NT2/D1 (cell line): ENCODE measurements at regions not wholly inside any gene's neighbourhood (a gene's known extent, or its start where the extent isn't known, plus 50 kb on each side); places are given as distances from the start of the nearest gene placed in this dataset.
"Not testable (repeated sequence)": the region's sequence is repeated elsewhere in the genome, so short reads cannot be mapped to it uniquely, and the experiment has no call there.

ENCODE experiments used
- DNase-seq: peaks from one replicate; pipeline ENCODE4 v3.0.0-alpha.2; 2011; ENCODE audit warnings: low read depth, low spot score
- H3K27me3 ChIP-seq: 2 replicates; pipeline ENCODE4 v1.6.0; 2011; ENCODE audit warnings: mild to moderate bottlenecking; ENCODE audit not compliant: insufficient read length, insufficient read depth
- H3K36me3 ChIP-seq: 2 replicates; pipeline ENCODE4 v1.6.1; 2011; ENCODE audit warnings: mild to moderate bottlenecking, low read length, mixed read lengths; ENCODE audit not compliant: insufficient read depth, insufficient read length
- H3K4me1 ChIP-seq: 2 replicates; pipeline ENCODE4 v1.5.1; 2011; ENCODE audit not compliant: insufficient read depth, insufficient read length
- H3K4me3 ChIP-seq: 2 replicates; pipeline ENCODE4 v1.5.1; 2011; ENCODE audit warnings: low read depth; ENCODE audit not compliant: insufficient read length
- H3K9ac ChIP-seq: 2 replicates; pipeline ENCODE4 v1.6.0; 2011; ENCODE audit warnings: low read depth; ENCODE audit not compliant: insufficient read length
- H3K9me3 ChIP-seq: 2 replicates; pipeline ENCODE4 v1.5.1; 2011; ENCODE audit warnings: mild to moderate bottlenecking, low read length; ENCODE audit not compliant: insufficient read depth

GRCh38 chr9:40097992-40098391 is 742.5 kb downstream of the SPATA31A1 start:
- not testable (repeated sequence) for H3K9me3 ChIP-seq, DNase-seq

GRCh38 chr9:40106003-40106782 is 750.7 kb downstream of the SPATA31A1 start:
- H3K4me1 ChIP-seq, H3K9ac ChIP-seq, H3K9me3 ChIP-seq, DNase-seq, H3K27me3 ChIP-seq, H3K36me3 ChIP-seq: not testable (repeated sequence)
- H3K4me3 ChIP-seq, result peak overlapping the region; percentile 28

More at GRCh38 chr9:40097992-40098391, 742.5 kb downstream of the SPATA31A1 start:
- not testable (repeated sequence) for H3K4me3 ChIP-seq, H3K36me3 ChIP-seq, H3K27me3 ChIP-seq, H3K4me1 ChIP-seq, H3K9ac ChIP-seq

- not testable (repeated sequence) for H3K27me3 ChIP-seq, H3K9ac ChIP-seq, H3K4me3 ChIP-seq, H3K4me1 ChIP-seq, H3K9me3 ChIP-seq, H3K36me3 ChIP-seq, DNase-seq
Observed at GRCh38 chr9:40106783-40107248, 751.3 kb downstream of the SPATA31A1 start.

GRCh38 chr9:40107251-40107650 is 751.8 kb downstream of the SPATA31A1 start:
- H3K27me3 ChIP-seq, H3K4me1 ChIP-seq, H3K9ac ChIP-seq, H3K9me3 ChIP-seq, H3K4me3 ChIP-seq, DNase-seq, H3K36me3 ChIP-seq: not testable (repeated sequence)

GRCh38 chr9:40108465-40108864 is 753.0 kb downstream of the SPATA31A1 start:
- H3K27me3 ChIP-seq, H3K36me3 ChIP-seq, H3K9me3 ChIP-seq, H3K4me1 ChIP-seq, H3K4me3 ChIP-seq, DNase-seq, H3K9ac ChIP-seq: not testable (repeated sequence)

- not testable (repeated sequence) for H3K4me1 ChIP-seq, DNase-seq, H3K36me3 ChIP-seq, H3K4me3 ChIP-seq, H3K9me3 ChIP-seq, H3K9ac ChIP-seq, H3K27me3 ChIP-seq
Observed at GRCh38 chr9:40110751-40111150, 755.3 kb downstream of the SPATA31A1 start.

GRCh38 chr9:40111571-40111970 is 756.1 kb downstream of the SPATA31A1 start:
- not testable (repeated sequence) for H3K4me3 ChIP-seq, H3K27me3 ChIP-seq, H3K36me3 ChIP-seq, H3K4me1 ChIP-seq, H3K9me3 ChIP-seq, H3K9ac ChIP-seq, DNase-seq

GRCh38 chr9:40130598-40130997 is 775.1 kb downstream of the SPATA31A1 start:
- H3K36me3 ChIP-seq, DNase-seq, H3K27me3 ChIP-seq, H3K9ac ChIP-seq, H3K4me1 ChIP-seq, H3K4me3 ChIP-seq, H3K9me3 ChIP-seq: not testable (repeated sequence)

GRCh38 chr9:40169204-40169603 is 813.7 kb downstream of the SPATA31A1 start:
- H3K36me3 ChIP-seq, H3K9ac ChIP-seq, H3K9me3 ChIP-seq, H3K4me1 ChIP-seq, DNase-seq, H3K4me3 ChIP-seq, H3K27me3 ChIP-seq: not testable (repeated sequence)

- not testable (repeated sequence) for H3K4me3 ChIP-seq, H3K9me3 ChIP-seq, H3K9ac ChIP-seq, DNase-seq, H3K36me3 ChIP-seq, H3K27me3 ChIP-seq, H3K4me1 ChIP-seq
Observed at GRCh38 chr9:40173316-40173715, 817.8 kb downstream of the SPATA31A1 start.

- H3K9ac ChIP-seq, H3K36me3 ChIP-seq, H3K9me3 ChIP-seq, H3K27me3 ChIP-seq, DNase-seq, H3K4me1 ChIP-seq, H3K4me3 ChIP-seq: not testable (repeated sequence)
Observed at GRCh38 chr9:40174035-40174434, 818.6 kb downstream of the SPATA31A1 start.

- not testable (repeated sequence) for DNase-seq, H3K36me3 ChIP-seq, H3K27me3 ChIP-seq, H3K9ac ChIP-seq, H3K4me3 ChIP-seq, H3K4me1 ChIP-seq, H3K9me3 ChIP-seq
Observed at GRCh38 chr9:40177403-40177802, 821.9 kb downstream of the SPATA31A1 start.
